Liver (tissue), 3 donors: ENCODE measurements at regions not wholly inside any gene's neighbourhood (a gene's known extent, or its start where the extent isn't known, plus 50 kb on each side); places are given as distances from the start of the nearest gene placed in this dataset.

ENCODE experiments used
- ATF3 ChIP-seq: IDR thresholded peaks from 2 replicates; pipeline ENCODE4 v1.6.1; 2016; ENCODE audit warnings: antibody characterized with exemption
- CTCF ChIP-seq: fragments of 150-350 bp; IDR thresholded peaks from 2 replicates; pipeline ENCODE4 v1.5.1; 2017; ENCODE audit warnings: improper control_type of control experiment, low read depth, low read length; ENCODE audit not compliant: missing input control
- TAF1 ChIP-seq: conservative IDR thresholded peaks from 2 replicates; pipeline ENCODE4 v1.6.1; 2016; ENCODE audit warnings: antibody characterized with exemption, mild to moderate bottlenecking
- TF ChIP-seq, protein P1 (sequence below): IDR thresholded peaks from 2 replicates; pipeline ENCODE4 v1.6.1; 2016; ENCODE audit warnings: antibody characterized with exemption
- donor health status: healthy.
- donor health status: healthy.

DNA sequence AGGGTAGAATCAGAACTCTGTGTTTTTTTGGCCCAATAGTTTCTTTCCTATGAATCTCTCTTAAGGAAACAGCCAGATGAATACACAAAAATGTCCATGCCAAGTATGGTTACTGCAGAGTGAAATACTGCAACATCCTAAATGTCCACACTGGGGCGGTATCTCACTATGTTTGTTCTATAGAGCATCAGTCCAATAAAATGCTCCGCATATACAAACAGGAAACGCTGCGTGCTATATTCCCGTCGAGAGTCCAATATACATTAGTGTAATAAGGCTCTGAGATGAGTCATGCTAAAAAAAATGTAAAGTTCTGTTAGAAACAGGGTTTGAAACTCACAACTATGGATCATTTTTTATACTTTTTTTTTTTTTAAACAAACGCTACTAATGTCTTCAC, 72.9 kb upstream of the ENOX2 start:
- TF ChIP-seq TAF1 (no peak), CTCF (peak; percentile 52), ATF3 (no peak)
- TF ChIP-seq, protein P1, sequence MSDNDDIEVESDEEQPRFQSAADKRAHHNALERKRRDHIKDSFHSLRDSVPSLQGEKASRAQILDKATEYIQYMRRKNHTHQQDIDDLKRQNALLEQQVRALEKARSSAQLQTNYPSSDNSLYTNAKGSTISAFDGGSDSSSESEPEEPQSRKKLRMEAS, result no peak
